GM12865 (cell line): ENCODE measurements at regions not wholly inside any gene's neighbourhood (a gene's known extent, or its start where the extent isn't known, plus 50 kb on each side); places are given as distances from the start of the nearest gene placed in this dataset.
"Not testable (repeated sequence)": the region's sequence is repeated elsewhere in the genome, so short reads cannot be mapped to it uniquely, and the experiment has no call there.

Source experiments
- DNase-seq: peaks from one replicate; pipeline ENCODE4 v3.0.0; 2010; ENCODE audit warnings: low read depth
- H3K4me3 ChIP-seq: 2 replicates; pipeline ENCODE4 v1.5.1; 2011; ENCODE audit warnings: mild to moderate bottlenecking, low read depth, low read length, control low read depth
- CTCF ChIP-seq: IDR thresholded peaks from 2 replicates; pipeline ENCODE4 v1.5.1; 2011; ENCODE audit warnings: low read length, control low read depth, low read depth, inconsistent platforms; ENCODE audit not compliant: insufficient read depth; ENCODE audit errors: missing control alignments

GRCh38 chr4:163256680-163257343 lies 75.6 kb downstream of the NPY1R start:
- H3K4me3 ChIP-seq, result no peak overlapping the region
- TF ChIP-seq CTCF, result no peak
- no peak for DNase-seq

- H3K4me3 ChIP-seq, result no peak overlapping the region
- DNase-seq, result peak; percentile 7
- peak; percentile 8 for TF ChIP-seq CTCF
These were observed 81.2 kb downstream of the NPY1R start for GRCh38 chr4:163251204-163251603.

GRCh38 chr4:163249042-163249441 lies 82.4 kb upstream of the NAF1 start:
- no peak overlapping the region for H3K4me3 ChIP-seq
- no peak for TF ChIP-seq CTCF
- no peak for DNase-seq

- TF ChIP-seq CTCF, result no peak
- no peak for DNase-seq
- no peak overlapping the region for H3K4me3 ChIP-seq
These were observed 78.5 kb upstream of the NAF1 start for GRCh38 chr4:163245044-163245728.

- TF ChIP-seq CTCF, result no peak
- no peak overlapping the region for H3K4me3 ChIP-seq
- DNase-seq, result no peak
These were observed 76.7 kb upstream of the NAF1 start for GRCh38 chr4:163243297-163243981.

GRCh38 chr4:163237856-163238255 lies 71.2 kb upstream of the NAF1 start:
- DNase-seq, result no peak
- no peak for TF ChIP-seq CTCF
- H3K4me3 ChIP-seq, result no peak overlapping the region

- DNase-seq, H3K4me3 ChIP-seq: not testable (repeated sequence)
These were observed 69.7 kb upstream of the NAF1 start for GRCh38 chr4:163236389-163236788.
